GM12878 (cell line): ENCODE measurements at regions not wholly inside any gene's neighbourhood (a gene's known extent, or its start where the extent isn't known, plus 50 kb on each side); places are given as distances from the start of the nearest gene placed in this dataset.

Experiments
- ATF3 ChIP-seq: IDR thresholded peaks from 2 replicates; pipeline ENCODE4 v1.6.1; 2011; ENCODE audit warnings: low read depth, mild to moderate bottlenecking, low read length, moderate library complexity, borderline replicate concordance; ENCODE audit errors: extremely low read depth
- REST ChIP-seq: IDR thresholded peaks from 2 replicates; pipeline ENCODE4 v1.6.1; 2012; ENCODE audit warnings: mild to moderate bottlenecking, low read depth, low read length
- TARDBP ChIP-seq: IDR thresholded peaks from 2 replicates; pipeline ENCODE4 v1.6.1; 2016; ENCODE audit warnings: borderline replicate concordance

- TF ChIP-seq REST (no peak), TARDBP (no peak), ATF3 (no peak)
These were observed 135.5 kb downstream of the LY86 start for GRCh38 chr6:6723921-6724538.
